Epithelial cell of esophagus (primary cell): ENCODE measurements at regions not wholly inside any gene's neighbourhood (a gene's known extent, or its start where the extent isn't known, plus 50 kb on each side); places are given as distances from the start of the nearest gene placed in this dataset.

Source experiments
- DNase-seq: peaks from one replicate; pipeline ENCODE4 v3.0.0; 2010; ENCODE audit warnings: low read depth
- H3K4me3 ChIP-seq: 2 replicates; pipeline ENCODE4 v1.5.1; 2011; ENCODE audit warnings: mild to moderate bottlenecking, low read length, control low read depth
- TF ChIP-seq, protein P1 (sequence below): IDR thresholded peaks from 2 replicates; pipeline ENCODE4 v1.5.1; 2011; ENCODE audit warnings: low read depth, mild to moderate bottlenecking, low read length, control low read depth, inconsistent platforms; ENCODE audit not compliant: insufficient read depth; ENCODE audit errors: missing control alignments

DNA sequence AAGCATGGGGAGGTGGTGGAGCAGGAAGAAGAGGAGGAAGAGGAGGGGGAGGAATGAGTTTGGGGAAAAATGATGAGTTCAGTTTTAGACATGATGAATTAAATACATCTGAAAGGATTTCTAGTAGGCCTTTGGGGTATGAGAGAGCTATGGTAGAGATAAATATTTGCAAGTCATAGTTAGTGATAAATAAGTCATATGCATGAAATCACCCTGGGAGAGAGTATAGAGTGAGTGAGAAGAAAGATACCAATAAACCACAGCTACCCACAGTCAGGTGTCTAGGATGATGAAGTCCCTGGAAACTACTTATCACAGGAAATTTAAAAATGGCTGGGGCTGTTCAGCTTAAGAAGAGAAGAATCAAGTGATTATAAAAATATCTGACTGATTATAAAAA is 240.5 kb downstream of the RDH14 start:
- DNase-seq: no peak
- TF ChIP-seq, protein P1, sequence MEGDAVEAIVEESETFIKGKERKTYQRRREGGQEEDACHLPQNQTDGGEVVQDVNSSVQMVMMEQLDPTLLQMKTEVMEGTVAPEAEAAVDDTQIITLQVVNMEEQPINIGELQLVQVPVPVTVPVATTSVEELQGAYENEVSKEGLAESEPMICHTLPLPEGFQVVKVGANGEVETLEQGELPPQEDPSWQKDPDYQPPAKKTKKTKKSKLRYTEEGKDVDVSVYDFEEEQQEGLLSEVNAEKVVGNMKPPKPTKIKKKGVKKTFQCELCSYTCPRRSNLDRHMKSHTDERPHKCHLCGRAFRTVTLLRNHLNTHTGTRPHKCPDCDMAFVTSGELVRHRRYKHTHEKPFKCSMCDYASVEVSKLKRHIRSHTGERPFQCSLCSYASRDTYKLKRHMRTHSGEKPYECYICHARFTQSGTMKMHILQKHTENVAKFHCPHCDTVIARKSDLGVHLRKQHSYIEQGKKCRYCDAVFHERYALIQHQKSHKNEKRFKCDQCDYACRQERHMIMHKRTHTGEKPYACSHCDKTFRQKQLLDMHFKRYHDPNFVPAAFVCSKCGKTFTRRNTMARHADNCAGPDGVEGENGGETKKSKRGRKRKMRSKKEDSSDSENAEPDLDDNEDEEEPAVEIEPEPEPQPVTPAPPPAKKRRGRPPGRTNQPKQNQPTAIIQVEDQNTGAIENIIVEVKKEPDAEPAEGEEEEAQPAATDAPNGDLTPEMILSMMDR: no peak
- H3K4me3 ChIP-seq: no peak overlapping the region

GRCh38 chr2:18317017-18317416 is 243.4 kb downstream of the RDH14 start:
- TF ChIP-seq, protein P1: no peak
- DNase-seq: no peak
- H3K4me3 ChIP-seq: no peak overlapping the region

- TF ChIP-seq, protein P1: no peak
- DNase-seq: peak; percentile 91
- no peak overlapping the region for H3K4me3 ChIP-seq
Measured at GRCh38 chr2:18312818-18313217, 247.6 kb downstream of the RDH14 start.

DNA sequence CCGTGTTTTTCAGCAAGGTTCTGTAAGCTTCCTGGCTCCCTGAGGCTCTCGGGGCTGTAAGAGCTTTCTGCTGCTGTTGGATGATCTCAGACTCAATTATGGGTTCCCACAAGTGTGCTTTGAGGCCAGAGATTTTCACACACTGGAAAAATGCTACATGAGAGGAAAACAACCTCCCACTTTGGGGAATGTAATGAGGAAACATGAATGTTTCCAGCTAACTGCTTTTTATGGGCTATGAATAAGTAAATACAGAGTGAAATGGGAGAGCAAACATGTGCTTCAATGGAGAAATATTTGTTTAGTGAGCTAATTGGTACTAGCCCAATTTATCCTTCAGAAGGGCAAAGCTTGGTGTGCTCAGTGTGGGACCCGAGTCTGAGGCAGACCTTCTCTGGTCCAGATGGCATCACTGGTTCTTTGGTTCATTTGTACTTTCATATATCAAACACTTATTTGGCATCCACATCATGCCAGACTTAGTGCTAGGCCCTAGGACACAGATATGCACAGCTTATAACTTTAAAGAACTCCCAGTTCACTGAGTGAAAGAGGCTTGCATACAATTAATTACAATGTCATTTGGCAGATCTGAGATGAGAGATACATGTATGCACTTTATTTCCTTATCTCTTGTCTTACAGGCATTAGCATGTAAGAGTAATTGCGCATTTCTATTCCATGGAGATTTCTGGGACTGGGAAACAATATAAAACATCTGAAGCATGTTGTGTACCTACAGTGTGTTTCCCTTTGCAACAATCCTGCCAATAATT is 248.8 kb downstream of the RDH14 start:
- DNase-seq: peak; percentile 19
- no peak overlapping the region for H3K4me3 ChIP-seq
- TF ChIP-seq, protein P1: no peak

GRCh38 chr2:18309627-18310026 is 250.8 kb downstream of the RDH14 start:
- DNase-seq: no peak
- TF ChIP-seq, protein P1: no peak
- no peak overlapping the region for H3K4me3 ChIP-seq

GRCh38 chr2:18309188-18309587 is 251.3 kb downstream of the RDH14 start:
- no peak for DNase-seq
- no peak overlapping the region for H3K4me3 ChIP-seq
- TF ChIP-seq, protein P1: no peak

DNA sequence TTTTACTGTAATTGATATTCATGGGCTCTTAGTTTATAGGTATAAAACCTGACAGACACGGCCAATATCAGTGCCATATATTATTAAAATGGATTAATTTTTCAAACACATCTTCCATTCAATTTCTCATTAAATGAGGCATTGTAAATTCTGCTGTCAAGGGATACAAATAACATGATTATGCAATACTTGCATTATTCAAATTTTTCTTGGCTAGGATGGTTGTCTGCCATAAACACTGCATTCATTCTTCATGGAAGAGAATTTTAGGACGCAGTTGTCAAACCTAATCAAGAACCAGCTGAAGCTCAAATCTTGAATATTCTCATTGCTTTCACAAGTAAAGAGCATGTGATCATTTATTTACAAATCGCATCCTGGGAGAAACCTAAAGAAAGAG is 255.6 kb downstream of the RDH14 start:
- DNase-seq: no peak
- no peak overlapping the region for H3K4me3 ChIP-seq
- TF ChIP-seq, protein P1: no peak
